ENCODE measurements at regions not wholly inside any gene's neighbourhood (a gene's known extent, or its start where the extent isn't known, plus 50 kb on each side); places are given as distances from the start of the nearest gene placed in this dataset.

- DNase-seq (ENCODE audit: low spot score) = no peak
- H3K9me3 ChIP-seq = peaks cover 8% of the 10 kb centered on the region
- no peaks in the 10 kb centered on the region for H3K36me3 ChIP-seq
- no peaks in the 10 kb centered on the region for H3K4me1 ChIP-seq (ENCODE audit: control insufficient read depth in 1 of 2, low read depth in 2 of 2)
- H3K27me3 ChIP-seq (replicated peaks; ENCODE audit: insufficient read depth) = no peaks in the 10 kb centered on the region
- no peak overlapping the region for H3K4me3 ChIP-seq
- H3K27ac ChIP-seq = no peak overlapping the region
- TF ChIP-seq, protein P1, sequence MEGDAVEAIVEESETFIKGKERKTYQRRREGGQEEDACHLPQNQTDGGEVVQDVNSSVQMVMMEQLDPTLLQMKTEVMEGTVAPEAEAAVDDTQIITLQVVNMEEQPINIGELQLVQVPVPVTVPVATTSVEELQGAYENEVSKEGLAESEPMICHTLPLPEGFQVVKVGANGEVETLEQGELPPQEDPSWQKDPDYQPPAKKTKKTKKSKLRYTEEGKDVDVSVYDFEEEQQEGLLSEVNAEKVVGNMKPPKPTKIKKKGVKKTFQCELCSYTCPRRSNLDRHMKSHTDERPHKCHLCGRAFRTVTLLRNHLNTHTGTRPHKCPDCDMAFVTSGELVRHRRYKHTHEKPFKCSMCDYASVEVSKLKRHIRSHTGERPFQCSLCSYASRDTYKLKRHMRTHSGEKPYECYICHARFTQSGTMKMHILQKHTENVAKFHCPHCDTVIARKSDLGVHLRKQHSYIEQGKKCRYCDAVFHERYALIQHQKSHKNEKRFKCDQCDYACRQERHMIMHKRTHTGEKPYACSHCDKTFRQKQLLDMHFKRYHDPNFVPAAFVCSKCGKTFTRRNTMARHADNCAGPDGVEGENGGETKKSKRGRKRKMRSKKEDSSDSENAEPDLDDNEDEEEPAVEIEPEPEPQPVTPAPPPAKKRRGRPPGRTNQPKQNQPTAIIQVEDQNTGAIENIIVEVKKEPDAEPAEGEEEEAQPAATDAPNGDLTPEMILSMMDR (IDR thresholded peaks at IDR 0.05) = no peak
- ATAC-seq (ENCODE audit: insufficient number of reproducible peaks, low FRiP score, low read depth) = no peak
These were observed 77.4 kb downstream of the MSX2 start for GRCh38 chr5:174801798-174802197.

DNA sequence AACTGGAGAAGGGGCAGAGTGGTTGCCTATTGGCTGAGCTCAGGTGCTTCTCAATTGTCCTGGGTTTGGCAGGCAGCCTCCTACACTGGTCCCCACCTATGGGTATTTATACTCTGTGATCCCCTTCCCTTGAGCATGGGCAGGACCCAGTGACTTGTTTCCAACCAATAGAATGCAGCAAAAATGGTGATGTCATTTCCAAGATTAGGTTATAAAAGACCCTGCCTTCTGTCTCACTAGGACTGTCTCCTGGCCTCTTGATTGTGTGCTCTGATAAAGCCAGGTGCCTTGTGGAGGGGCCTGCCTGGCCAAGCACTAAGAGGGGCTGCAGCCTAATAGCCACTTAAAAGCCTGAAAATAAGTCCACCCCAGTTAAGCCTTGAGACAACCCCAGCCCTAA is 76.1 kb downstream of the MSX2 start:
- TF ChIP-seq, protein P1 (IDR thresholded peaks at IDR 0.05) = no peak
- H3K4me1 ChIP-seq (ENCODE audit: control insufficient read depth in 1 of 2, low read depth in 2 of 2) = no peaks in the 10 kb centered on the region
- no peak for DNase-seq (ENCODE audit: low spot score)
- no peak overlapping the region for H3K4me3 ChIP-seq
- H3K27ac ChIP-seq = no peak overlapping the region
- ATAC-seq (ENCODE audit: insufficient number of reproducible peaks, low FRiP score, low read depth) = no peak
- H3K36me3 ChIP-seq = no peaks in the 10 kb centered on the region
- H3K9me3 ChIP-seq = peaks cover 7% of the 10 kb centered on the region
- no peaks in the 10 kb centered on the region for H3K27me3 ChIP-seq (replicated peaks; ENCODE audit: insufficient read depth)

DNA sequence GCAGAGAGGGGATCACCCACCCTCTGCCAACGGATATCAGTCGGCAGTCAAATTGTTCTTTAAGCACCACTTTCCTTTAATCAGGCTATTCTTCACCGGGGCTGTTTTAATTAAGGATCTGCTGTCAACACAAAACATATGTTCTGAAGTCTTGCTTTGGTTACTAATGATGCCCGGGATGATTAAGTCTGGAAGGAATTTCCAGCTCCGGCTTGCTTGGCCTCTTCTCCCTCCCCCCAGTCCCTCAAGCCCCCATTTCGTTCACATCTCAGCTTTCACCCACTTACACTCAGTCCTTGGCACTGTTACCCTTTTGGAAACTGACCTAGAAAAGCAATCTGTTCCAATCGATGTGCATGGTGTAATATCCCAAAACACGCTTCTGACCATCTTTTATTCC is 74.7 kb downstream of the MSX2 start:
- DNase-seq (ENCODE audit: low spot score) = no peak
- H3K27ac ChIP-seq = no peak overlapping the region

GRCh38 chr5:174798551-174798951 is 74.2 kb downstream of the MSX2 start:
- no peak overlapping the region for H3K27ac ChIP-seq
- ATAC-seq (ENCODE audit: insufficient number of reproducible peaks, low FRiP score, low read depth) = no peak
- no peaks in the 10 kb centered on the region for H3K36me3 ChIP-seq
- TF ChIP-seq, protein P1 (IDR thresholded peaks at IDR 0.05) = no peak
- no peaks in the 10 kb centered on the region for H3K4me1 ChIP-seq (ENCODE audit: control insufficient read depth in 1 of 2, low read depth in 2 of 2)
- H3K4me3 ChIP-seq = no peak overlapping the region
- H3K9me3 ChIP-seq = peaks cover 4% of the 10 kb centered on the region
- no peak for DNase-seq (ENCODE audit: low spot score)
- no peaks in the 10 kb centered on the region for H3K27me3 ChIP-seq (replicated peaks; ENCODE audit: insufficient read depth)

More for the DNA sequence above, 74.7 kb downstream of the MSX2 start:
- ATAC-seq (ENCODE audit: insufficient number of reproducible peaks, low FRiP score, low read depth) = no peak
- no peak overlapping the region for H3K4me3 ChIP-seq
- peaks cover 4% of the 10 kb centered on the region for H3K9me3 ChIP-seq
- TF ChIP-seq, protein P1 (IDR thresholded peaks at IDR 0.05) = no peak
- H3K27me3 ChIP-seq (replicated peaks; ENCODE audit: insufficient read depth) = no peaks in the 10 kb centered on the region
- no peaks in the 10 kb centered on the region for H3K4me1 ChIP-seq (ENCODE audit: control insufficient read depth in 1 of 2, low read depth in 2 of 2)
- no peaks in the 10 kb centered on the region for H3K36me3 ChIP-seq

- Histone ChIP-seq H3K4me3 (no peak overlapping the region), H3K36me3 (no peaks in the 10 kb centered on the region), H3K27ac (no peak overlapping the region), H3K9me3 (peaks cover 4% of the 10 kb centered on the region), H3K4me1 (ENCODE audit: control insufficient read depth in 1 of 2, low read depth in 2 of 2) (no peaks in the 10 kb centered on the region), H3K27me3 (replicated peaks; ENCODE audit: insufficient read depth) (no peaks in the 10 kb centered on the region)
- DNase-seq (ENCODE audit: low spot score) = no peak
- no peak for ATAC-seq (ENCODE audit: insufficient number of reproducible peaks, low FRiP score, low read depth)
- TF ChIP-seq, protein P1 (IDR thresholded peaks at IDR 0.05) = no peak
These were observed 72.4 kb downstream of the MSX2 start for GRCh38 chr5:174796711-174797192.

Data from thoracic aorta (tissue), 2 donors.